ENCODE measurements at regions not wholly inside any gene's neighbourhood (a gene's known extent, or its start where the extent isn't known, plus 50 kb on each side); places are given as distances from the start of the nearest gene placed in this dataset.

- Histone ChIP-seq H3K9me3 (ENCODE audit: control insufficient read depth, insufficient read depth, low read depth, low read length) (no peaks in the 10 kb centered on the region), H3K36me3 (ENCODE audit: control insufficient read depth in 2 of 2, insufficient read depth in 1 of 2, low read length in 2 of 2) (no peaks in the 10 kb centered on the region), H3K4me1 (ENCODE audit: control insufficient read depth, insufficient read depth, low read length) (no peaks in the 10 kb centered on the region), H3K4me3 (ENCODE audit: low read depth, low read length) (no peak overlapping the region), H3K27ac (ENCODE audit: extremely low read depth, low read depth, low read length) (no peak overlapping the region)
- POLR2A ChIA-PET = no interaction called here
- TF ChIP-seq ZNF585B (tag by site-specific recombination; IDR thresholded peaks at IDR 0.05) (no peak), ZNF16 (tag by site-specific recombination; IDR thresholded peaks at IDR 0.05; ENCODE audit: low read depth) (no peak), ZNF692 (tag by site-specific recombination; IDR thresholded peaks at IDR 0.05) (no peak), ZNF548 (tag by site-specific recombination; IDR thresholded peaks at IDR 0.05) (no peak), PRDM1 (tag by site-specific recombination; IDR thresholded peaks at IDR 0.05) (no peak), YY2 (tag by site-specific recombination; IDR thresholded peaks at IDR 0.05) (no peak), ZNF571 (tag by site-specific recombination; IDR thresholded peaks at IDR 0.05) (no peak), ZNF701 (tag by site-specific recombination; IDR thresholded peaks at IDR 0.05) (no peak), ZSCAN4 (tag by site-specific recombination; IDR thresholded peaks at IDR 0.05) (no peak), ZNF704 (tag by site-specific recombination; IDR thresholded peaks at IDR 0.05) (no peak), ZNF776 (tag by site-specific recombination; IDR thresholded peaks at IDR 0.05; ENCODE audit: borderline replicate concordance) (no peak), ZBTB6 (tag by site-specific recombination; IDR thresholded peaks at IDR 0.05) (no peak), GLIS2 (tag by site-specific recombination; IDR thresholded peaks at IDR 0.05) (no peak), SCRT2 (tag by site-specific recombination; IDR thresholded peaks at IDR 0.05) (no peak), ZXDB (tag by site-specific recombination; IDR thresholded peaks at IDR 0.05) (no peak), ZNF121 (tag by site-specific recombination; IDR thresholded peaks at IDR 0.05) (no peak), CTCF (tag by site-specific recombination; IDR thresholded peaks at IDR 0.05) (no peak), ZNF658 (tag by site-specific recombination; IDR thresholded peaks at IDR 0.05) (no peak)
- CTCF ChIA-PET = no interaction called here
Measured at GRCh38 chr1:199041173-199041914, 402.5 kb downstream of the PTPRC start.

- H3K36me3 ChIP-seq (ENCODE audit: control insufficient read depth in 2 of 2, insufficient read depth in 1 of 2, low read length in 2 of 2) = no peaks in the 10 kb centered on the region
- no peak overlapping the region for H3K4me3 ChIP-seq (ENCODE audit: low read depth, low read length)
- CTCF ChIA-PET = interaction anchor here (0.8 kb wide), 1 partner anchor 26 kb away, joined by 3 read pairs; no protein-coding TSS in a partner anchor
- no peak overlapping the region for H3K27ac ChIP-seq (ENCODE audit: extremely low read depth, low read depth, low read length)
- TF ChIP-seq ZNF140 (tag by site-specific recombination; IDR thresholded peaks at IDR 0.05) = no peak
- no peak for TF ChIP-seq ZNF530 (tag by site-specific recombination; IDR thresholded peaks at IDR 0.05; ENCODE audit: low read depth)
- no peak for TF ChIP-seq ZFP3 (tag by site-specific recombination; IDR thresholded peaks at IDR 0.05; ENCODE audit: low read depth)
- TF ChIP-seq ZNF510 (tag by site-specific recombination; IDR thresholded peaks at IDR 0.05; ENCODE audit: insufficient replicate concordance) = no peak
- POLR2A ChIA-PET = no interaction called here
- no peaks in the 10 kb centered on the region for H3K4me1 ChIP-seq (ENCODE audit: control insufficient read depth, insufficient read depth, low read length)
- no peaks in the 10 kb centered on the region for H3K9me3 ChIP-seq (ENCODE audit: control insufficient read depth, insufficient read depth, low read depth, low read length)
Measured at GRCh38 chr1:199042193-199042592, 403.4 kb downstream of the PTPRC start.

Measured in HEK293 (cell line).